ENCODE measurements at regions not wholly inside any gene's neighbourhood (a gene's known extent, or its start where the extent isn't known, plus 50 kb on each side); places are given as distances from the start of the nearest gene placed in this dataset.

- TF ChIP-seq EZH2 (IDR thresholded peaks at IDR 0.05; ENCODE audit: borderline replicate concordance, insufficient read depth, low read depth, low read length, poor library complexity, severe bottlenecking), result no peak
- Histone ChIP-seq H3K27me3 (replicated peaks in 1 of 4; ENCODE audit: control extremely low read depth in 1 of 4, control insufficient read depth in 3 of 4, insufficient read depth in 4 of 4, low read length in 3 of 4) (peaks cover 0 to 8% (median 0%) of the 10 kb centered on the region in 4 experiments), H3K4me1 (ENCODE audit: control insufficient read depth in 2 of 2, insufficient read depth in 2 of 2, low read length in 2 of 2) (no peaks in the 10 kb centered on the region), H3K4me2 (replicated peaks; ENCODE audit: low read depth, low read length, poor library complexity, severe bottlenecking) (no peak overlapping the region), H3K9me3 (ENCODE audit: control extremely low read depth in 1 of 3, control insufficient read depth in 2 of 3, insufficient read depth in 1 of 3, low read length in 2 of 3) (no peaks in the 10 kb centered on the region), H3K79me2 (ENCODE audit: control insufficient read depth, insufficient read depth, low read length) (no peaks in the 10 kb centered on the region), H3K36me3 (replicated peaks in 1 of 2; ENCODE audit: control extremely low read depth in 1 of 2, control insufficient read depth in 1 of 2, extremely low read depth in 1 of 2, insufficient read depth in 2 of 2, low read length in 1 of 2) (no peaks in the 10 kb centered on the region), H4K20me1 (ENCODE audit: control insufficient read depth, insufficient read depth, low read length, poor library complexity, severe bottlenecking) (no peaks in the 10 kb centered on the region), H3K9ac (ENCODE audit: low read length) (no peak overlapping the region), H3K27ac (ENCODE audit: low read length in 2 of 2) (no peak overlapping the region), H3K4me3 (ENCODE audit: control extremely low read depth in 1 of 5, extremely low read depth in 1 of 5, insufficient read depth in 1 of 5, low read depth in 2 of 5, low read length in 4 of 5) (no peak overlapping the region), H2AFZ (ENCODE audit: insufficient read depth, low read depth, low read length, poor library complexity, severe bottlenecking) (no peak overlapping the region)
- Mint-ChIP-seq H3K9me3 (ENCODE audit: insufficient read depth) (no peaks in the 10 kb centered on the region), H3K4me1 (no peaks in the 10 kb centered on the region), H3K27ac (no peak overlapping the region), H3K4me3 (no peak overlapping the region), H3K27me3 (peaks cover 13% of the 10 kb centered on the region)
- POLR2A ChIA-PET, result no interaction called here
- intact Hi-C loops (cut with micrococcal nuclease), result no loop called here
- no peak for DNase-seq
- ATAC-seq (ENCODE audit: low read depth), result no peak
- CTCF ChIA-PET, result no interaction called here
Observed at GRCh38 chr11:34824425-34824824, 91.8 kb downstream of the APIP start.

- Histone ChIP-seq H3K4me2 (replicated peaks; ENCODE audit: low read depth, low read length, poor library complexity, severe bottlenecking) (no peak overlapping the region), H3K9ac (ENCODE audit: low read length) (no peak overlapping the region), H2AFZ (ENCODE audit: insufficient read depth, low read depth, low read length, poor library complexity, severe bottlenecking) (no peak overlapping the region), H3K9me3 (ENCODE audit: control extremely low read depth in 1 of 3, control insufficient read depth in 2 of 3, insufficient read depth in 1 of 3, low read length in 2 of 3) (no peaks in the 10 kb centered on the region), H3K79me2 (ENCODE audit: control insufficient read depth, insufficient read depth, low read length) (no peaks in the 10 kb centered on the region), H3K4me3 (ENCODE audit: control extremely low read depth in 1 of 5, extremely low read depth in 1 of 5, insufficient read depth in 1 of 5, low read depth in 2 of 5, low read length in 4 of 5) (no peak overlapping the region), H3K27me3 (replicated peaks in 1 of 4; ENCODE audit: control extremely low read depth in 1 of 4, control insufficient read depth in 3 of 4, insufficient read depth in 4 of 4, low read length in 3 of 4) (peaks cover 0 to 8% (median 0%) of the 10 kb centered on the region in 4 experiments), H3K27ac (ENCODE audit: low read length in 2 of 2) (no peak overlapping the region), H3K4me1 (ENCODE audit: control insufficient read depth in 2 of 2, insufficient read depth in 2 of 2, low read length in 2 of 2) (no peaks in the 10 kb centered on the region), H3K36me3 (replicated peaks in 1 of 2; ENCODE audit: control extremely low read depth in 1 of 2, control insufficient read depth in 1 of 2, extremely low read depth in 1 of 2, insufficient read depth in 2 of 2, low read length in 1 of 2) (no peaks in the 10 kb centered on the region), H4K20me1 (ENCODE audit: control insufficient read depth, insufficient read depth, low read length, poor library complexity, severe bottlenecking) (no peaks in the 10 kb centered on the region)
- H3K4me1 Mint-ChIP-seq, result no peaks in the 10 kb centered on the region
- intact Hi-C loops (cut with micrococcal nuclease), result no loop called here
- H3K4me3 Mint-ChIP-seq, result no peak overlapping the region
- ATAC-seq (ENCODE audit: low read depth) (no peak), DNase-seq (no peak)
- no peak for TF ChIP-seq EZH2 (IDR thresholded peaks at IDR 0.05; ENCODE audit: borderline replicate concordance, insufficient read depth, low read depth, low read length, poor library complexity, severe bottlenecking)
- TF ChIP-seq CTCF (IDR thresholded peaks at IDR 0.05), result no peak
- ChIA-PET POLR2A (no interaction called here), CTCF (no interaction called here)
- peaks cover 10% of the 10 kb centered on the region for H3K27me3 Mint-ChIP-seq
- H3K27ac Mint-ChIP-seq, result no peak overlapping the region
- no peaks in the 10 kb centered on the region for H3K9me3 Mint-ChIP-seq (ENCODE audit: insufficient read depth)
- WGBS (ENCODE audit: insufficient coverage), result 100% methylated on average over 1 of the region's 2 CpGs
Observed at GRCh38 chr11:34823639-34824038, 92.5 kb downstream of the APIP start.
